OCI-LY7 (cell line): ENCODE measurements at regions not wholly inside any gene's neighbourhood (a gene's known extent, or its start where the extent isn't known, plus 50 kb on each side); places are given as distances from the start of the nearest gene placed in this dataset.

Experiments
- EZH2phosphoT487 ChIP-seq: fragments of 200-600 bp; sonication (generic); IDR thresholded peaks from 2 replicates; pipeline ENCODE4 v1.6.1; 2018; ENCODE audit warnings: low read depth, borderline replicate concordance, mild to moderate bottlenecking, mixed run types, antibody characterized with exemption, low read length, moderate library complexity, mixed read lengths
- TF ChIP-seq, protein P1 (sequence below): fragments of 200-600 bp; sonication (generic); conservative IDR thresholded peaks from 2 replicates; pipeline ENCODE4 v1.5.1; 2014; ENCODE audit warnings: mild to moderate bottlenecking, antibody characterized with exemption, low read length, moderate library complexity, mixed read lengths

DNA sequence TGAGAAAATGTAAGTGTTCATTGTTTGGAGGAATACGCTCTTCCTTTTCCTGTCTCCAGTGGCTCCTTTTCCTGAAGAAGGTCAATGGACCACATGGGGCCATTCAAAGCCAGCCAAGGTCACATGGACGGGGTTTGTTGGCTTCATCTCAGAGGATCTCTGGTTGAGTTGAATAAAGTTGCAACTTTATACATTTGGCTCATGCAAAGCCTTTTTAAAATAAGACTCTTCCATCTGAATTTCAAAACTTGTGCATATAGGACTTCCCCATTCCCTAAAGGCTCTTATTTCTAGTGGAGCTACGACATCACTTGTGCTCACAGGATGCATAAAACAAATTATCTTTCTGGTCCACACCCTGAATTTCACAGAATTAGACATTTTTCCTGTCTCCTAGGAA, 235.5 kb downstream of the CMPK2 start:
- TF ChIP-seq, protein P1, sequence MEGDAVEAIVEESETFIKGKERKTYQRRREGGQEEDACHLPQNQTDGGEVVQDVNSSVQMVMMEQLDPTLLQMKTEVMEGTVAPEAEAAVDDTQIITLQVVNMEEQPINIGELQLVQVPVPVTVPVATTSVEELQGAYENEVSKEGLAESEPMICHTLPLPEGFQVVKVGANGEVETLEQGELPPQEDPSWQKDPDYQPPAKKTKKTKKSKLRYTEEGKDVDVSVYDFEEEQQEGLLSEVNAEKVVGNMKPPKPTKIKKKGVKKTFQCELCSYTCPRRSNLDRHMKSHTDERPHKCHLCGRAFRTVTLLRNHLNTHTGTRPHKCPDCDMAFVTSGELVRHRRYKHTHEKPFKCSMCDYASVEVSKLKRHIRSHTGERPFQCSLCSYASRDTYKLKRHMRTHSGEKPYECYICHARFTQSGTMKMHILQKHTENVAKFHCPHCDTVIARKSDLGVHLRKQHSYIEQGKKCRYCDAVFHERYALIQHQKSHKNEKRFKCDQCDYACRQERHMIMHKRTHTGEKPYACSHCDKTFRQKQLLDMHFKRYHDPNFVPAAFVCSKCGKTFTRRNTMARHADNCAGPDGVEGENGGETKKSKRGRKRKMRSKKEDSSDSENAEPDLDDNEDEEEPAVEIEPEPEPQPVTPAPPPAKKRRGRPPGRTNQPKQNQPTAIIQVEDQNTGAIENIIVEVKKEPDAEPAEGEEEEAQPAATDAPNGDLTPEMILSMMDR: no peak
- no peak for TF ChIP-seq EZH2phosphoT487
